ENCODE measurements at regions not wholly inside any gene's neighbourhood (a gene's known extent, or its start where the extent isn't known, plus 50 kb on each side); places are given as distances from the start of the nearest gene placed in this dataset.

DNA sequence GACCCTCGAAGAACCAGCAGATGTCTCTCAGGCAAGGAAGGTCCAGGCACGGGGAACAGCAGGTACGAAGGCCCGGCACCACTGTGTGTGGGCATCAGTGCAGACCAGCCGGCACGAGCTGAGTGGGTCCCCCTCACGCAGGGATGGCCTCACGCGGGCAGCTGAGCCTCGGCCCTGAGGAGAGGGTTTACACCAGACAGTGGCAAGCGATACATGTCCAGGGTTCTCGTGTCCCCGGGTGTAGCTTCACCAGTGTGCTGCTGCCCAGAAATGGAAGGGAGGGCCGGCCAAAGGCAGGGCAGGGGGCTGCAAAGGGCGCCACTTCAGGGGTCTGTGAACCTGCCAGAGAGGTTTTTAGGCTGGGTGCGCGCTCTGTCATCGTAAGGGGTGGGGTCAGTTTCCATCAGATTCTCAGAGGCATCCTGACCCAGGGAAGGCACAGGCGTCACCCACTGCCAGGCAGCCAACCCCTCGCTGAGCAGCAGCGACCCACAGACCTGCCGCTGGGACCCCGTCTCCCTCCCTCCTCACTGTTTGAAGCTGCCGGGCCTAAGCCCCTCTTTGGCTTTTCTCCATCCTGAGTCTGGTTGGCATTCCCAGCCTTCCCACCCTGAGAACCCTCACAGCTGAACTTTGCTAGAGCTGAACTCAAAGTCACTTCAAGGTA is 107.0 kb downstream of the CPZ start:
- H3K4me1 ChIP-seq (ENCODE audit: control insufficient read depth in 5 of 5, insufficient read depth in 5 of 5, low read length in 5 of 5): peaks cover 0 to 6% (median 0%) of the 10 kb centered on the region in 5 donors
- no peak overlapping the region for H3K4me3 ChIP-seq
- ATAC-seq (ENCODE audit: insufficient read depth, low FRiP score) (no peak), DNase-seq (no peak)
- no peak overlapping the region for H3K9ac ChIP-seq (ENCODE audit: insufficient read depth in 1 of 2, low read length in 2 of 2)
- peaks cover 0 to 11% (median 0%) of the 10 kb centered on the region in 4 donors for H3K9me3 ChIP-seq (ENCODE audit: control insufficient read depth in 4 of 4, insufficient read depth in 3 of 4, low read length in 3 of 4)
- peaks cover 6 to 38% (median 7%) of the 10 kb centered on the region in 3 donors for H3K27me3 ChIP-seq (ENCODE audit: control insufficient read depth in 3 of 3, insufficient read depth in 3 of 3, low read length in 2 of 3)
- no peaks in the 10 kb centered on the region for H3K36me3 ChIP-seq (ENCODE audit: control insufficient read depth in 4 of 4, insufficient read depth in 4 of 4, low read length in 4 of 4)
- TF ChIP-seq, protein P1, sequence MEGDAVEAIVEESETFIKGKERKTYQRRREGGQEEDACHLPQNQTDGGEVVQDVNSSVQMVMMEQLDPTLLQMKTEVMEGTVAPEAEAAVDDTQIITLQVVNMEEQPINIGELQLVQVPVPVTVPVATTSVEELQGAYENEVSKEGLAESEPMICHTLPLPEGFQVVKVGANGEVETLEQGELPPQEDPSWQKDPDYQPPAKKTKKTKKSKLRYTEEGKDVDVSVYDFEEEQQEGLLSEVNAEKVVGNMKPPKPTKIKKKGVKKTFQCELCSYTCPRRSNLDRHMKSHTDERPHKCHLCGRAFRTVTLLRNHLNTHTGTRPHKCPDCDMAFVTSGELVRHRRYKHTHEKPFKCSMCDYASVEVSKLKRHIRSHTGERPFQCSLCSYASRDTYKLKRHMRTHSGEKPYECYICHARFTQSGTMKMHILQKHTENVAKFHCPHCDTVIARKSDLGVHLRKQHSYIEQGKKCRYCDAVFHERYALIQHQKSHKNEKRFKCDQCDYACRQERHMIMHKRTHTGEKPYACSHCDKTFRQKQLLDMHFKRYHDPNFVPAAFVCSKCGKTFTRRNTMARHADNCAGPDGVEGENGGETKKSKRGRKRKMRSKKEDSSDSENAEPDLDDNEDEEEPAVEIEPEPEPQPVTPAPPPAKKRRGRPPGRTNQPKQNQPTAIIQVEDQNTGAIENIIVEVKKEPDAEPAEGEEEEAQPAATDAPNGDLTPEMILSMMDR (IDR thresholded peaks at IDR 0.05; ENCODE audit: control extremely low read depth, extremely low read depth): no peak
- WGBS, 2 donors: 81 to 87% methylated on average over 24 of the region's 24 CpGs
- no peak overlapping the region for H3K27ac ChIP-seq (ENCODE audit: low read depth in 1 of 2, low read length in 1 of 2)

DNA sequence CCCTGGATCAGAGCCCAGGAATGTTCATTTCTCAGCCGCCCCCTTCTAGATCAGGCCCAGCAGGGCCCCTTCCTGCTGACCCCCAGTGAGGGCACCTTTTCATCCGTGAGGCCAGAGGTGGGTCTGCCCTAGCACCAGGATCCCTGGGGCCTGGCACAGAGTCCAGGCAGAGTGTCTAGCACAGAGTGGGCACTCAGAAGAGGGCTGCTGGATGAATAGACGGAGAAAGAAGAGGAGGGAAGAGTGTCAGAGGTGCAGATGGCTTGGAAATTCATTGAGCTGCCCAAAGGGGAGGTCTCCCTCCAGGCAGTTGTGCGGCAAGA is 106.5 kb downstream of the CPZ start:
- H3K9me3 ChIP-seq (ENCODE audit: control insufficient read depth in 4 of 4, insufficient read depth in 3 of 4, low read length in 3 of 4): peaks cover 0 to 13% (median 0%) of the 10 kb centered on the region in 4 donors
- H3K9ac ChIP-seq (ENCODE audit: insufficient read depth in 1 of 2, low read length in 2 of 2): no peak overlapping the region
- DNase-seq (no peak), ATAC-seq (ENCODE audit: insufficient read depth, low FRiP score) (no peak)
- H3K4me3 ChIP-seq: no peak overlapping the region
- TF ChIP-seq, protein P1 (IDR thresholded peaks at IDR 0.05; ENCODE audit: control extremely low read depth, extremely low read depth): no peak
- H3K27me3 ChIP-seq (ENCODE audit: control insufficient read depth in 3 of 3, insufficient read depth in 3 of 3, low read length in 2 of 3): peaks cover 6 to 38% (median 9%) of the 10 kb centered on the region in 3 donors
- H3K27ac ChIP-seq (ENCODE audit: low read depth in 1 of 2, low read length in 1 of 2): no peak overlapping the region
- WGBS, 2 donors: 74 to 90% methylated on average over 4 of the region's 4 CpGs
- H3K4me1 ChIP-seq (ENCODE audit: control insufficient read depth in 5 of 5, insufficient read depth in 5 of 5, low read length in 5 of 5): peaks cover 0 to 6% (median 0%) of the 10 kb centered on the region in 5 donors
- no peaks in the 10 kb centered on the region for H3K36me3 ChIP-seq (ENCODE audit: control insufficient read depth in 4 of 4, insufficient read depth in 4 of 4, low read length in 4 of 4)

DNA sequence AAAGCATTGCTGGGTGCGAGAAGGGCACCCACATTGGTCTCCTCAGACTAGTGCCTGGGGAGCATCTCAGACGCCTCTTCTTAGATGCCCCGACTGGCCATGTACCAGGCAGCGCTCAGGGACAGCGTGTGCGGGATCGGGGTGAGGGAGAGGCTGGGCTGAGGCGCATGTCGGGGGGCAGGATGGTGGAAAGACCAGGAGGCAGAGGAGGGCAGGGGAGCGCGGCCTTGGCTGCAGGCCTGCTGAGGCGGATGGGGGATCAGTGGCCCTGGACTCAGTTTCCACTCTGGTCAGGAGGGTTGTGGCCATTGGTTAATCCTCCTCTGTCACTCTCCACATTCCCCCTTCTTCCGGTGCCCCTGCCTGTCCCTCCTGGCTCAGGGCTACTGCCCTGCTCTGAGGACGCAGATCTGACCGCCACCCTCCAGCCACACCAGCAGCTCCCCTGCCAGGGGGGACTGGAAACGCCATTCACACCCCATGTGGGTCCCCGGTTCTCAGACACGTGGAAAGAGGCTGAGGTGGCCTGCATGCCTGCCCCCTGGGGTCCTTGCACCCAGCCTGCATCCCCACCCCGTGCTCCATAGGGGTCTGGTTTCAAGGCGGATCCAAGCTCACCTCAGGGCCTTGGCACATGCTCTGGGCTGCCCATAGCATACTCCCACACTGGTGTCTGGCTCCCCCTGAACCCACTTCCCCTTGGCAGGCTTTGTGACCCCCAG is 105.9 kb downstream of the CPZ start:
- DNase-seq (no peak), ATAC-seq (ENCODE audit: insufficient read depth, low FRiP score) (no peak)
- no peaks in the 10 kb centered on the region for H3K36me3 ChIP-seq (ENCODE audit: control insufficient read depth in 4 of 4, insufficient read depth in 4 of 4, low read length in 4 of 4)
- no peak overlapping the region for H3K27ac ChIP-seq (ENCODE audit: low read depth in 1 of 2, low read length in 1 of 2)
- peaks cover 9 to 38% (median 9%) of the 10 kb centered on the region in 3 donors for H3K27me3 ChIP-seq (ENCODE audit: control insufficient read depth in 3 of 3, insufficient read depth in 3 of 3, low read length in 2 of 3)
- TF ChIP-seq, protein P1 (IDR thresholded peaks at IDR 0.05; ENCODE audit: control extremely low read depth, extremely low read depth): no peak
- H3K9ac ChIP-seq (ENCODE audit: insufficient read depth in 1 of 2, low read length in 2 of 2): no peak overlapping the region
- 87 to 92% methylated on average over 20 of the region's 20 CpGs for WGBS, 2 donors
- H3K9me3 ChIP-seq (ENCODE audit: control insufficient read depth in 4 of 4, insufficient read depth in 3 of 4, low read length in 3 of 4): peaks cover 0 to 13% (median 0%) of the 10 kb centered on the region in 4 donors
- H3K4me1 ChIP-seq (ENCODE audit: control insufficient read depth in 5 of 5, insufficient read depth in 5 of 5, low read length in 5 of 5): peaks cover 0 to 6% (median 0%) of the 10 kb centered on the region in 5 donors
- no peak overlapping the region for H3K4me3 ChIP-seq

All from lung (tissue), 11 donors.